Vagina (tissue), 2 donors: ENCODE measurements at regions not wholly inside any gene's neighbourhood (a gene's known extent, or its start where the extent isn't known, plus 50 kb on each side); places are given as distances from the start of the nearest gene placed in this dataset.

Experiments
- DNase-seq, 2 donors: peaks; one replicate each; pipeline ENCODE4 v3.0.0-alpha.2; 2017; ENCODE audit errors: extremely low spot score in 2 of 2
- H3K27ac ChIP-seq: fragments of 200-600 bp; sonication (generic); one replicate; pipeline ENCODE4 v1.5.1; 2019
- H3K27me3 ChIP-seq: fragments of 200-600 bp; sonication (generic); one replicate; pipeline ENCODE4 v1.5.1; 2019
- H3K36me3 ChIP-seq, 2 donors: fragments of 200-600 bp; sonication (generic); one replicate each; pipeline ENCODE4 v1.5.1; 2017 to 2019
- H3K4me1 ChIP-seq: fragments of 200-600 bp; sonication (generic); one replicate; pipeline ENCODE4 v1.5.1; 2019
- H3K4me3 ChIP-seq, 2 donors: fragments of 200-600 bp; sonication (generic); 1 replicate in 1 of 2; 2 replicates in 1 of 2; pipeline ENCODE4 v1.5.1; 2016 to 2019
- H3K9me3 ChIP-seq: fragments of 200-600 bp; sonication (generic); one replicate; pipeline ENCODE4 v1.5.1; 2019
- CTCF ChIP-seq, 3 experiments: fragments of 450-650 bp in 2 of 3; fragments of 200-600 bp in 1 of 3; sonication (generic) in 1 of 3; IDR thresholded peaks; one replicate each; pipeline ENCODE4 v1.5.1; 2017 to 2019; ENCODE audit warnings: antibody characterized with exemption in 3 of 3, mild to moderate bottlenecking in 2 of 3, moderate library complexity in 2 of 3
- POLR2A ChIP-seq, 2 donors: fragments of 450-650 bp; IDR thresholded peaks; one replicate each; pipeline ENCODE4 v1.6.1; 2017; ENCODE audit warnings: antibody characterized with exemption in 2 of 2, mild to moderate bottlenecking in 2 of 2, moderate library complexity in 2 of 2
- POLR2AphosphoS5 ChIP-seq, 2 donors: sonication (generic); formaldehyde crosslinking; IDR thresholded peaks; one replicate each; pipeline ENCODE4 v1.9.0; 2017; ENCODE audit warnings: antibody characterized with exemption in 2 of 2, mild to moderate bottlenecking in 2 of 2, low read depth in 1 of 2; ENCODE audit not compliant: insufficient read depth in 1 of 2
- intact Hi-C: fragments of 100-400 bp; cut with DNase I; formaldehyde crosslinking; loops from one replicate; pipeline ENCODE4 v1.15.1; 2023

- Histone ChIP-seq H3K4me3 (no peak overlapping the region), H3K9me3 (no peaks in the 10 kb centered on the region), H3K36me3 (no peaks in the 10 kb centered on the region), H3K27ac (no peak overlapping the region), H3K4me1 (no peaks in the 10 kb centered on the region), H3K27me3 (no peaks in the 10 kb centered on the region)
- no peak for DNase-seq
- intact Hi-C loops, result no loop called here
- TF ChIP-seq POLR2A (IDR thresholded peaks at IDR 0.05), result no peak
- TF ChIP-seq POLR2AphosphoS5 (IDR thresholded peaks at IDR 0.05; ENCODE audit: insufficient read depth in 1 of 2, low read depth in 1 of 2), result no peak
- TF ChIP-seq CTCF (IDR thresholded peaks at IDR 0.05), result no peak
Measured at GRCh38 chr2:58527647-58528046, 286.5 kb upstream of the FANCL start.

- Histone ChIP-seq H3K4me1 (no peaks in the 10 kb centered on the region), H3K9me3 (no peaks in the 10 kb centered on the region), H3K36me3 (no peaks in the 10 kb centered on the region), H3K4me3 (no peak overlapping the region), H3K27ac (no peak overlapping the region), H3K27me3 (no peaks in the 10 kb centered on the region)
- TF ChIP-seq CTCF (IDR thresholded peaks at IDR 0.05), result no peak
- TF ChIP-seq POLR2A (IDR thresholded peaks at IDR 0.05), result no peak
- TF ChIP-seq POLR2AphosphoS5 (IDR thresholded peaks at IDR 0.05; ENCODE audit: insufficient read depth in 1 of 2, low read depth in 1 of 2), result no peak
- intact Hi-C loops, result no loop called here
- no peak for DNase-seq
Measured at GRCh38 chr2:58521803-58522554, 280.9 kb upstream of the FANCL start.

DNA sequence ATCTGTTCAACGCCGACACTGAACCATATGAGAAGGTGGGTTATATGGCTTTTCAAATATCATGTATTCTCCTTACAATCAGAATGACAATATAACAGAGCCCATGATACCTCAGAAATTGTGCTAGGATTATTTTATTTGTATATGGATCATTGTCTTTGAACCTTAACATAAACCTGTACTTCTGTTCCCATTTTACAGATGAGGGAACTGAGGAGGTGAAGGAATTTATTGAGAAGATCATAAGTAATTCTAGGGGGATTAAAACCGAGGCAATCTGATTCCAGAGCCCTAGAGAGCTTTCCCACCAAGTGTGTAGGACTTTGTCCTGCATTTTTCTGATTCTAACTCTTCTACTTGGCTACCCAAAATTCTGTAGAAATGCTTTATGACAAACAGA is 279.8 kb upstream of the FANCL start:
- DNase-seq, result no peak
- no peak overlapping the region for H3K4me3 ChIP-seq
- no peaks in the 10 kb centered on the region for H3K36me3 ChIP-seq
- TF ChIP-seq CTCF (IDR thresholded peaks at IDR 0.05) (no peak), POLR2AphosphoS5 (IDR thresholded peaks at IDR 0.05; ENCODE audit: insufficient read depth in 1 of 2, low read depth in 1 of 2) (no peak), POLR2A (IDR thresholded peaks at IDR 0.05) (no peak)
- H3K27ac ChIP-seq, result no peak overlapping the region
- intact Hi-C loops, result no loop called here
- no peaks in the 10 kb centered on the region for H3K9me3 ChIP-seq
- no peaks in the 10 kb centered on the region for H3K4me1 ChIP-seq
- no peaks in the 10 kb centered on the region for H3K27me3 ChIP-seq

DNA sequence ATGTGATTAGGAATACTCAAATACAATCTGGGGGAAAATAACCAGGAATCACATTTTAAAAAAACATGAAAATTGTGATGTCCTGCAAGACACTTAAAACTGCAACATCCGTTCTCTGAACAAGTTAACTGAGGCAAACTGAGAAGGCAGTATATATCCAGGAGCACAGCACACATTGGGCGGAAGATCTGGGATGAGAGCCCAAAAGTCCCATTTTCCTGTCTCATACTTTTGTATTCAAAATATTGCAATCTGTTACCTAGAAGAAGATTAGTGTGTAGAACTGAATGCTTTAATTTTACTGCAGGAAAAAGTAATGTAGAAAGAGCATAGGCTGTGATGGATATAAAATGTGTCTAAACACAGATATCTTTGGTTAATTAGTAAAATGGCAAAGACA is 276.8 kb upstream of the FANCL start:
- no peak for DNase-seq
- TF ChIP-seq POLR2AphosphoS5 (IDR thresholded peaks at IDR 0.05; ENCODE audit: insufficient read depth in 1 of 2, low read depth in 1 of 2), result no peak
- no peak for TF ChIP-seq CTCF (IDR thresholded peaks at IDR 0.05)
- TF ChIP-seq POLR2A (IDR thresholded peaks at IDR 0.05), result no peak
- Histone ChIP-seq H3K9me3 (no peaks in the 10 kb centered on the region), H3K27me3 (no peaks in the 10 kb centered on the region), H3K36me3 (no peaks in the 10 kb centered on the region), H3K4me1 (no peaks in the 10 kb centered on the region), H3K27ac (no peak overlapping the region), H3K4me3 (no peak overlapping the region)
- intact Hi-C loops, result no loop called here

DNA sequence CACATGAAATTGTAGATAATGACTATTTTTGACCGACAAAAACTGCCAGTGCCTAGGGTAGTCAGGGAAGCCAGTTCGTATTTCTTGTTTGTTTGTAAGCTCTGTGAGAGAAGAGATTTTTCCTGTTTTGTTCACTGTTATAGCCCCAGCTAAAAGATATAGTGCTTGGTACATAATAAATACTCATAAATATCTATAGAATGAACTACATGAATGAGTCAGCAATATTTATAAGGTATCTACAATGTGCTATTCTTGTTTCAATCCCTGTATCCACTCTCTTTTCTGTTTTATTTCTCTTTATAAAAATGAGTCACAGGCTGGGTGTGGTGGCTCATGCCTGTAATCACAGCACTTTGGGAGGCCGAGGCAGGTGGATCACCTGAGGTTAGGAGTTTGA is 275.6 kb upstream of the FANCL start:
- Histone ChIP-seq H3K4me1 (no peaks in the 10 kb centered on the region), H3K27me3 (no peaks in the 10 kb centered on the region), H3K4me3 (no peak overlapping the region), H3K9me3 (no peaks in the 10 kb centered on the region), H3K36me3 (no peaks in the 10 kb centered on the region), H3K27ac (no peak overlapping the region)
- TF ChIP-seq POLR2A (IDR thresholded peaks at IDR 0.05), result no peak
- no peak for TF ChIP-seq CTCF (IDR thresholded peaks at IDR 0.05)
- no peak for TF ChIP-seq POLR2AphosphoS5 (IDR thresholded peaks at IDR 0.05; ENCODE audit: insufficient read depth in 1 of 2, low read depth in 1 of 2)
- DNase-seq, result no peak
- intact Hi-C loops, result no loop called here
